Neural crest cell (in vitro differentiated cells): ENCODE measurements at regions not wholly inside any gene's neighbourhood (a gene's known extent, or its start where the extent isn't known, plus 50 kb on each side); places are given as distances from the start of the nearest gene placed in this dataset.

ENCODE experiments used
- DNase-seq: peaks from one replicate; pipeline ENCODE4 v3.0.0; 2021; ENCODE audit warnings: low read depth, mixed read lengths, low spot score
- H3K27ac Mint-ChIP-seq: one replicate; pipeline ENCODE4 v1.8.0; 2021; ENCODE audit warnings: mild to moderate bottlenecking, mixed read lengths; ENCODE audit not compliant: unreplicated experiment
- H3K27me3 Mint-ChIP-seq: 2 replicates; pipeline ENCODE4 v1.8.0; 2021; ENCODE audit warnings: low read depth, mild to moderate bottlenecking, mixed read lengths
- H3K36me3 Mint-ChIP-seq: 2 replicates; pipeline ENCODE4 v1.8.0; 2021; ENCODE audit warnings: low read depth, mild to moderate bottlenecking, mixed read lengths
- H3K4me1 Mint-ChIP-seq: 2 replicates; pipeline ENCODE4 v1.8.0; 2021; ENCODE audit warnings: mixed read lengths
- H3K4me3 Mint-ChIP-seq: one replicate; pipeline ENCODE4 v1.8.0; 2021; ENCODE audit warnings: mild to moderate bottlenecking, mixed read lengths
- H3K9me3 Mint-ChIP-seq: 2 replicates; pipeline ENCODE4 v1.8.0; 2021; ENCODE audit warnings: mixed read lengths
- TF ChIP-seq, protein P1 (sequence below): fragments of 200-600 bp; sonication (generic); conservative IDR thresholded peaks from 2 replicates; pipeline ENCODE4 v1.5.0; 2021; ENCODE audit warnings: antibody characterized with exemption, mild to moderate bottlenecking

DNA sequence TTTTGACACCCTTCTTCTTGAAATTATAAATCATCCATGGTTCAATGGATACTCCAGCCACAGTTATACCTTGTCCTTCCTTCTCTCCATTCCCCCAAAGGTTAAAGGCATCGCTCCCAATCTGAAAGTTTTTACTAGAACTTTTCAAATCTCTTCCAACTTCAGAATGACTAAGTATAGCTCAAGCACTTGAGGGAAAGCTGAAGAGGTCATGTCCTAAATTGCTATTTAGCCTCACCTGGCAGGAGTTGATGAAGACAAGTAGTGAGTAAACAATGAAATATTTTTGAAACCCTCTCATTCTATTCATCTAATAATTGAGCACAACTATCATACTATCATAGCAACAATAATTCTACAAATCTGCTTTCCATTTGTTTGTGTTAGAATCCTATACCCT, 167.8 kb downstream of the HNMT start:
- Mint-ChIP-seq H3K27me3 (no peaks in the 10 kb centered on the region), H3K27ac (no peak overlapping the region), H3K4me1 (no peaks in the 10 kb centered on the region), H3K36me3 (no peaks in the 10 kb centered on the region), H3K9me3 (no peaks in the 10 kb centered on the region), H3K4me3 (no peak overlapping the region)
- no peak for DNase-seq
- TF ChIP-seq, protein P1, sequence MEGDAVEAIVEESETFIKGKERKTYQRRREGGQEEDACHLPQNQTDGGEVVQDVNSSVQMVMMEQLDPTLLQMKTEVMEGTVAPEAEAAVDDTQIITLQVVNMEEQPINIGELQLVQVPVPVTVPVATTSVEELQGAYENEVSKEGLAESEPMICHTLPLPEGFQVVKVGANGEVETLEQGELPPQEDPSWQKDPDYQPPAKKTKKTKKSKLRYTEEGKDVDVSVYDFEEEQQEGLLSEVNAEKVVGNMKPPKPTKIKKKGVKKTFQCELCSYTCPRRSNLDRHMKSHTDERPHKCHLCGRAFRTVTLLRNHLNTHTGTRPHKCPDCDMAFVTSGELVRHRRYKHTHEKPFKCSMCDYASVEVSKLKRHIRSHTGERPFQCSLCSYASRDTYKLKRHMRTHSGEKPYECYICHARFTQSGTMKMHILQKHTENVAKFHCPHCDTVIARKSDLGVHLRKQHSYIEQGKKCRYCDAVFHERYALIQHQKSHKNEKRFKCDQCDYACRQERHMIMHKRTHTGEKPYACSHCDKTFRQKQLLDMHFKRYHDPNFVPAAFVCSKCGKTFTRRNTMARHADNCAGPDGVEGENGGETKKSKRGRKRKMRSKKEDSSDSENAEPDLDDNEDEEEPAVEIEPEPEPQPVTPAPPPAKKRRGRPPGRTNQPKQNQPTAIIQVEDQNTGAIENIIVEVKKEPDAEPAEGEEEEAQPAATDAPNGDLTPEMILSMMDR = no peak

DNA sequence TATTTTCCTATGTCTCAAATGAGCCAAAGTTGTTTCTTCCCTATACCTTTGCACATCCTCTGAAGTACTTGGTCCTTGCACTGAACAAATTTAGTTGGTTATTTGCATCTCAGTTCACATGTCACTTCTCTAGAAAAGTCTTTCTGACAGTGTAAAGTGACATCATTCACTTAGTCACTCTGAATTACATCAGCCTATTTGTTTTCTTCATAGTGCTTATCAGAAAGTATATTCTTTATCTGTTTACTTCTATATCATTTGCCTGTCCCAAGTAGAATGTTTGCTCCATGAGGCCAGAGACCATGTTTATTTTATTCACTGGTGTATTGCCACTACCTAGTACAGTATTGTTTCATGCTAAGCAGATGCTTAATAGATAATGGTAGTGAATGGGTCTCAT, 173.7 kb downstream of the HNMT start:
- no peaks in the 10 kb centered on the region for H3K4me1 Mint-ChIP-seq
- no peaks in the 10 kb centered on the region for H3K27me3 Mint-ChIP-seq
- DNase-seq = no peak
- H3K36me3 Mint-ChIP-seq = no peaks in the 10 kb centered on the region
- no peak overlapping the region for H3K27ac Mint-ChIP-seq
- no peak overlapping the region for H3K4me3 Mint-ChIP-seq
- peaks cover 4% of the 10 kb centered on the region for H3K9me3 Mint-ChIP-seq
- TF ChIP-seq, protein P1 = no peak

DNA sequence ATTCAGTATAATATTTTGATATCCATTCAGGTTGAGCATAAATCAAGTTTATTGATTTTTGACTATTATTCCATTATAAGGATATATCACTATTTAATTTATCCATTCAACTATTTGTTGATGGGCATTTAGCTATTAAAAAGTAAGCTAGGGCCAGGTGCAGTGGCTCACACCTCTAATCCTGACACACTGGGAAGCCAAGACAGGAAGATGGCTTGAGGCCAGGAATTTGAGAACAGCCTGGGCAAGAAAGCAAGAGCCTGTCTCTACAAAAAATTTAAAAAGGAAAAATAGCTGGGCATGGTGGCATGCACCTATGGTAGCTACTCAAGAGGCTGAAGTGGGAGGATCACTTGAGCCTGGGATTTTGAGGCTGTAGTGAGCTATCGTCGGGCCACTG, 183.5 kb downstream of the HNMT start:
- H3K4me3 Mint-ChIP-seq = no peak overlapping the region
- H3K36me3 Mint-ChIP-seq = peaks cover 3% of the 10 kb centered on the region
- TF ChIP-seq, protein P1 = no peak
- no peak overlapping the region for H3K27ac Mint-ChIP-seq
- H3K27me3 Mint-ChIP-seq = no peaks in the 10 kb centered on the region
- H3K4me1 Mint-ChIP-seq = no peaks in the 10 kb centered on the region
- no peaks in the 10 kb centered on the region for H3K9me3 Mint-ChIP-seq
- DNase-seq = no peak

DNA sequence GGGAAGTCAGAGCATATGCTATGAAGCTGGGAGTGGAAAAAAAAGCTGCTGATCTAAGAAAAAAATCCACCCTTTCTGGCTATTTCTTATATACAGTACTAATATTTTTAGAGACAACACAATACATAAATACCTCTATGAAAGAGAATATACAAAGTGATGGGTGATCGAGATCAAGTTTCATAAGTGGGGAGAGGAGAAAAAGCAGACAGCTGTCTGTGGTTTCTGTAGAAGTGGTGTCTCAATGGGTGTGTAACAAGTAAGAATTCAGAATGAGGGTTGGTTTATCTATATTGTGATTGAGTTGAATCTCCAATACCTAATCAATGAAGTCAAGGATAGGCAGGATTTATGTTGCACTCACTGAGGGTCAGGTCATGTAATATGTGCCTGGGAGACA, 191.0 kb downstream of the HNMT start:
- TF ChIP-seq, protein P1 = no peak
- no peak overlapping the region for H3K4me3 Mint-ChIP-seq
- H3K4me1 Mint-ChIP-seq = no peaks in the 10 kb centered on the region
- H3K9me3 Mint-ChIP-seq = no peaks in the 10 kb centered on the region
- no peak overlapping the region for H3K27ac Mint-ChIP-seq
- no peaks in the 10 kb centered on the region for H3K27me3 Mint-ChIP-seq
- H3K36me3 Mint-ChIP-seq = peaks cover 3% of the 10 kb centered on the region
- no peak for DNase-seq

DNA sequence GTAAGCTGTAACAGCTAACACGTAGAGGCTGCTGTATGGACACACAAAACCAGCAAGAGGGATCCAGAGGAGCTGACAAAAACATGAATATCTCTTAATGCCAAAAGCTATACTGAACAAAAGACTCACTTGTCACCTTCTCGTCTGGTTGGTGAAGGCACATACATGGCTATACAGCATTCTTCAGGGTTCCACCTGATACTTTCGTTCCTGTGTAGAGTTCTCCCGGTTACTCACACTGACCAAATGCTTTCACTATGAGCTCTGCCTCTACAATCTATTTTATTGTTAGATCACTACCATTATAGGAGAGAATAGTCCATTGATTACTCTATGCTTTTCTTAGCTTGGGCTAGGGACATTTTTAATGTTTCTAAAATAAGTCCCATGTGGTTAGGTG, 193.1 kb downstream of the HNMT start:
- no peak overlapping the region for H3K4me3 Mint-ChIP-seq
- TF ChIP-seq, protein P1 = no peak
- no peaks in the 10 kb centered on the region for H3K4me1 Mint-ChIP-seq
- H3K9me3 Mint-ChIP-seq = no peaks in the 10 kb centered on the region
- no peak overlapping the region for H3K27ac Mint-ChIP-seq
- no peaks in the 10 kb centered on the region for H3K27me3 Mint-ChIP-seq
- DNase-seq = no peak
- H3K36me3 Mint-ChIP-seq = peaks cover under 1% of the 10 kb centered on the region

DNA sequence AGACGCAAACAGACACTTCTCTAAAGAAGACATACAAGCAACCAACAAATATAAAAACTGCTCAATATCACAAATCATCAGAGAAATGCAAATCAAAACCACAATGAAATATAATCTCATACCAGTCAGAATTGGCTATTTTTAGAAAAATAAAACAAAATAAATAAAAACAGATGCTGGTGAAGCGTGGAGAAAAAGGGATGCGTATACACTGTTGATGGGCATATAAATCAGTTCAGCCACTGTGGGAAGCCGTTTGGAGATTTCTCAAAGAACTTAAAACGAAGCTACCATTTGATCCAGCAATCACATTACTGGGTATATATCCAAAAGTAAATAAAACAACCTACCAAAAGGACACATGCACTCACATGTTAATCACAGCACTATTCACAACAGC, 206.2 kb downstream of the HNMT start:
- Mint-ChIP-seq H3K27ac (no peak overlapping the region), H3K4me1 (no peaks in the 10 kb centered on the region), H3K9me3 (peaks cover 8% of the 10 kb centered on the region), H3K36me3 (peaks cover 2% of the 10 kb centered on the region), H3K4me3 (no peak overlapping the region), H3K27me3 (no peaks in the 10 kb centered on the region)
- DNase-seq = no peak
- TF ChIP-seq, protein P1 = no peak
